Hematopoietic multipotent progenitor cell (in vitro differentiated cells): ENCODE measurements at regions not wholly inside any gene's neighbourhood (a gene's known extent, or its start where the extent isn't known, plus 50 kb on each side); places are given as distances from the start of the nearest gene placed in this dataset.

Source experiments
- DNase-seq, 3 donors: peaks; one replicate each; pipeline ENCODE4 v3.0.0-alpha.2; 2011 to 2015; ENCODE audit warnings: low read depth in 2 of 3, low spot score in 2 of 3

- DNase-seq, result no peak
Measured at GRCh38 chr17:27973258-27974044, 69.0 kb upstream of the NLK start.

- no peak for DNase-seq
Measured at GRCh38 chr17:27974045-27974436, 68.4 kb upstream of the NLK start.

- DNase-seq, result no peak
Measured at GRCh38 chr17:27974531-27975145, 67.8 kb upstream of the NLK start.

GRCh38 chr17:27975146-27976011 lies 67.1 kb upstream of the NLK start:
- no peak for DNase-seq

GRCh38 chr17:27976331-27976730 lies 66.1 kb upstream of the NLK start:
- no peak for DNase-seq

GRCh38 chr17:27977751-27978688 lies 64.5 kb upstream of the NLK start:
- no peak for DNase-seq

- no peak for DNase-seq
Measured at GRCh38 chr17:27978689-27979175, 63.7 kb upstream of the NLK start.

GRCh38 chr17:27980043-27980442 lies 62.4 kb upstream of the NLK start:
- DNase-seq, result no peak

- DNase-seq, result no peak
Measured at GRCh38 chr17:27981978-27982377, 60.5 kb upstream of the NLK start.

GRCh38 chr17:27982688-27983087 lies 59.8 kb upstream of the NLK start:
- DNase-seq, result no peak

- no peak for DNase-seq
Measured at GRCh38 chr17:27983853-27984252, 58.6 kb upstream of the NLK start.

- no peak for DNase-seq
Measured at GRCh38 chr17:27984404-27984803, 58.1 kb upstream of the NLK start.

GRCh38 chr17:27984816-27985215 lies 57.7 kb upstream of the NLK start:
- no peak for DNase-seq

GRCh38 chr17:27985306-27985705 lies 57.2 kb upstream of the NLK start:
- peak in 1 of 3 donors; percentile 34 for DNase-seq

GRCh38 chr17:27985736-27986399 lies 56.6 kb upstream of the NLK start:
- no peak for DNase-seq

GRCh38 chr17:27986805-27987684 lies 55.4 kb upstream of the NLK start:
- peak in 2 of 3 donors; percentile 51 to 84 for DNase-seq

- no peak for DNase-seq
Measured at GRCh38 chr17:27989046-27989445, 53.4 kb upstream of the NLK start.

GRCh38 chr17:27990100-27990499 lies 52.4 kb upstream of the NLK start:
- no peak for DNase-seq

GRCh38 chr17:27990979-27991378 lies 51.5 kb upstream of the NLK start:
- DNase-seq, result no peak
